A673 (cell line): ENCODE measurements at regions not wholly inside any gene's neighbourhood (a gene's known extent, or its start where the extent isn't known, plus 50 kb on each side); places are given as distances from the start of the nearest gene placed in this dataset.

Experiments
- BruUV-seq: library from RNA; stranded (reverse); fragments of 400-500 nt; replicated peaks from 2 replicates; lab custom pipeline; 2021; lab: Mats Ljungman, UMichigan
- CTCF ChIA-PET: fragments of 300-600 bp; sonication (Branson Sonifier 250); formaldehyde crosslinking; loops from one replicate; lab custom pipeline; 2022; ENCODE audit warnings: antibody characterized with exemption; lab: Charles Lee
- POLR2A ChIA-PET: fragments of 300-600 bp; sonication (Branson Sonifier 250); formaldehyde crosslinking; loops from one replicate; lab custom pipeline; 2022; ENCODE audit warnings: antibody characterized with exemption; ENCODE audit not compliant: low non-redundant PET; lab: Charles Lee
- DNase-seq: peaks from one replicate; pipeline ENCODE4 v3.0.0-alpha.2; 2015; ENCODE audit warnings: low spot score
- H3K27ac ChIP-seq: fragments of 200-600 bp; sonication (generic); 2 replicates; pipeline ENCODE4 v1.5.1; 2016; ENCODE audit warnings: mixed run types, low read depth, mild to moderate bottlenecking, mixed read lengths, antibody characterized with exemption, low read length; ENCODE audit not compliant: poor library complexity, severe bottlenecking
- H3K27me3 ChIP-seq: fragments of 200-600 bp; sonication (generic); replicated peaks from 2 replicates; pipeline ENCODE4 v1.6.1; 2017; ENCODE audit warnings: mixed run types, low read depth, mild to moderate bottlenecking, mixed read lengths, antibody characterized with exemption, low read length; ENCODE audit not compliant: insufficient read depth, poor library complexity
- H3K36me3 ChIP-seq: fragments of 200-600 bp; sonication (generic); 2 replicates; pipeline ENCODE4 v1.6.1; 2016; ENCODE audit warnings: mixed run types, mild to moderate bottlenecking, mixed read lengths, antibody characterized with exemption, low read length; ENCODE audit not compliant: insufficient read depth, poor library complexity, severe bottlenecking
- H3K4me1 ChIP-seq: fragments of 200-600 bp; sonication (generic); 2 replicates; pipeline ENCODE4 v1.6.1; 2017; ENCODE audit warnings: mixed run types, mild to moderate bottlenecking, mixed read lengths, antibody characterized with exemption, low read length; ENCODE audit not compliant: insufficient read depth, poor library complexity, severe bottlenecking
- H3K4me3 ChIP-seq: fragments of 200-600 bp; sonication (generic); 2 replicates; pipeline ENCODE4 v1.5.1; 2016; ENCODE audit warnings: low read depth, mixed run types, mild to moderate bottlenecking, mixed read lengths, low read length; ENCODE audit not compliant: poor library complexity, severe bottlenecking
- H3K9me3 ChIP-seq: fragments of 200-600 bp; sonication (generic); 2 replicates; pipeline ENCODE4 v1.6.1; 2016; ENCODE audit warnings: mixed run types, low read depth, mild to moderate bottlenecking, mixed read lengths, antibody characterized with exemption, low read length; ENCODE audit not compliant: poor library complexity, severe bottlenecking
- EZH2 ChIP-seq: fragments of 200-600 bp; sonication (generic); IDR thresholded peaks from 2 replicates; pipeline ENCODE4 v1.6.1; 2017; ENCODE audit warnings: borderline replicate concordance, low read depth, mild to moderate bottlenecking, mixed read lengths, antibody characterized with exemption, low read length; ENCODE audit not compliant: poor library complexity, severe bottlenecking
- intact Hi-C: fragments of 100-400 bp; cut with micrococcal nuclease; formaldehyde crosslinking; loops from one replicate; pipeline ENCODE4 v1.10.0; 2022; ENCODE audit not compliant: unreplicated experiment
- TF ChIP-seq, protein P1 (sequence below): fragments of 300-800, 200-600 bp; sonication (generic); conservative IDR thresholded peaks from 2 replicates; pipeline ENCODE4 v1.5.1; 2017; ENCODE audit warnings: low read depth, mild to moderate bottlenecking, antibody characterized with exemption, low read length, moderate library complexity, mixed read lengths

DNA sequence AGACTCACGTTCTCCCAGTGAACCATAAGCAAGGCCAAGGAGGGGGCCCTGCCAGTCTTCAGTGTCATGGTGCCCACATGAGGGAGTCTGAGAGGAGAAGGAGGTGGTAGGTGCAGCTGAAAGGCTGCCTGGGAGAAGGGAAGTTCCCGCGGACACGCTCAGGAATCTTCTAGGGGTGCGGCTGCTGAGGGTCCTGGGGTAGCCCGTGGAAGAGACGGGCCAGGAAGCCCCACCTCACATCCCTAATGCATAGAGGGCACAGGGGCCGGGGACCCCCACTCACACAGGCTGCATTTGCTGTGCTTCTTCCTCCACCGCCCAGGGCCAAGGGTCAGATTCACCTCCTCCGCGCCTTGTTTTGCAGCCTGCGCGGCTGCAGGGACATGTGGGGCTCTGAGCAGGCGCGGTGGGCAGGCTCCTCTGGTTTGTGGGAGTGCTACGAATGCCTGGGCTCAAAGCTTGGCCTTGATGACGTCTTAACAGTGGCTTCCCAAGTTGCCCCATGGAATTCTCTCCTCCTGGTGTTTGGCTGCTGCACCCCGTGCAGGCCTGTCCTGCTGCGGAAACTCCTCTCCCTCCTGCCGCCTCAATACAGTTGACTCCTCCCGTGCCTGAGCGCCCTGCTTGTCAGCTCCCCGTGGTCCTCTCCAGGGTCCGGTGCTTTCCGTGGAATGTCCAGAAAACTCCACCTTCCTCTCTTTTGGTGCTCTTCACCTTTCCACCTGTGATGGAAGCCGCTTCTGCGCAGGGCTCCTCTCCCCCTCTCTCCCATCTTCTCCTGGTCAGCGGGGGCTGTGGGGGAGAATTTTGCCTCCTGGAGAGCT, 95.7 kb downstream of the VAPA start:
- Histone ChIP-seq H3K4me3 (no peak overlapping the region), H3K27ac (no peak overlapping the region), H3K4me1 (peaks cover 14% of the 10 kb centered on the region), H3K27me3 (no peaks in the 10 kb centered on the region), H3K36me3 (no peaks in the 10 kb centered on the region), H3K9me3 (no peaks in the 10 kb centered on the region)
- no peak for DNase-seq
- ChIA-PET POLR2A (no interaction called here), CTCF (no interaction called here)
- TF ChIP-seq, protein P1, sequence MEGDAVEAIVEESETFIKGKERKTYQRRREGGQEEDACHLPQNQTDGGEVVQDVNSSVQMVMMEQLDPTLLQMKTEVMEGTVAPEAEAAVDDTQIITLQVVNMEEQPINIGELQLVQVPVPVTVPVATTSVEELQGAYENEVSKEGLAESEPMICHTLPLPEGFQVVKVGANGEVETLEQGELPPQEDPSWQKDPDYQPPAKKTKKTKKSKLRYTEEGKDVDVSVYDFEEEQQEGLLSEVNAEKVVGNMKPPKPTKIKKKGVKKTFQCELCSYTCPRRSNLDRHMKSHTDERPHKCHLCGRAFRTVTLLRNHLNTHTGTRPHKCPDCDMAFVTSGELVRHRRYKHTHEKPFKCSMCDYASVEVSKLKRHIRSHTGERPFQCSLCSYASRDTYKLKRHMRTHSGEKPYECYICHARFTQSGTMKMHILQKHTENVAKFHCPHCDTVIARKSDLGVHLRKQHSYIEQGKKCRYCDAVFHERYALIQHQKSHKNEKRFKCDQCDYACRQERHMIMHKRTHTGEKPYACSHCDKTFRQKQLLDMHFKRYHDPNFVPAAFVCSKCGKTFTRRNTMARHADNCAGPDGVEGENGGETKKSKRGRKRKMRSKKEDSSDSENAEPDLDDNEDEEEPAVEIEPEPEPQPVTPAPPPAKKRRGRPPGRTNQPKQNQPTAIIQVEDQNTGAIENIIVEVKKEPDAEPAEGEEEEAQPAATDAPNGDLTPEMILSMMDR = no peak
- TF ChIP-seq EZH2 = no peak
- intact Hi-C loops = no loop called here
- no TSS peak for BruUV-seq

DNA sequence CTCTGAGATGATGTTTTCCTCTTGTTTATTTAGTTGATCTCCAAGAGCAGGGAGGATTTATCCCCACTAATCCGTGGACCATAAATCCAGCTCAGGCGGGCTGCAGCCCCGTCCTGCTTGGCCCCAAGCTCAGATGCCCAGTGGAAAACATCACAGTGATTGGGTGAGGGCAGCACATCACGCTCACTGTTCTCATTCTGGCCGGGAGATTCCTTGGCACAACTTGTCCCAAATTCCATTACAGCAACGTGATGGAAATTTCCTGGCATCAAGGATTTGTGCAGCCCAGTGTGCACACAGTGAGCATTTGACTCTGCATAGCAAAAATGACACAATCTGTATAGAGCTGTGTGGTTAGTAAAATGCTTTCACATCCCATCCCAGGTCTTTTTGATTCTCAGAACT, 96.8 kb downstream of the VAPA start:
- POLR2A ChIA-PET = no interaction called here
- BruUV-seq = no TSS peak
- no peaks in the 10 kb centered on the region for H3K9me3 ChIP-seq
- no peaks in the 10 kb centered on the region for H3K36me3 ChIP-seq
- intact Hi-C loops = no loop called here
- peaks cover 14% of the 10 kb centered on the region for H3K4me1 ChIP-seq
- no peak overlapping the region for H3K27ac ChIP-seq
- CTCF ChIA-PET = no interaction called here
- H3K27me3 ChIP-seq = no peaks in the 10 kb centered on the region
- TF ChIP-seq, protein P1 = no peak
- TF ChIP-seq EZH2 = no peak
- no peak for DNase-seq
- no peak overlapping the region for H3K4me3 ChIP-seq

DNA sequence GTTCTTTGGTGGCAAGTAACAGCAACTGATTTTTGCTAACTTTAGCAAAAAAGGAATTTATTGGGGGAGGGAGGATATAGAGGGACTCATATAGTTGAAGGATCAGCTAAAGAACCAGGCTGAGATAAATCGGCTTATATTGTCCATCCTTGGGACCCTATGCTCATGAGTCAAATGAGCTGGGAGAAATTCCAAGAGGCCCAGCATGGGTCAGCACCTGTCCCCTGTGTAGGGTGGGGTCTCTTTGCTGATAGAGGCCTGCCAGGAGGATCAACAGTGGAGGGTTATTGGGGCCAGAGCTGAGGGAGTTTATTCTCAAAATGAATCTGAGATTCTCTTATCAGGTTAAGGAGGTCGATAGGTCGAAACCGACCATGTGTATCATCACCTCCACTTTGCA, 97.2 kb downstream of the VAPA start:
- intact Hi-C loops = no loop called here
- ChIA-PET CTCF (no interaction called here), POLR2A (no interaction called here)
- TF ChIP-seq, protein P1 = no peak
- no peak for TF ChIP-seq EZH2
- no peak overlapping the region for H3K4me3 ChIP-seq
- H3K27me3 ChIP-seq = no peaks in the 10 kb centered on the region
- DNase-seq = no peak
- no TSS peak for BruUV-seq
- H3K36me3 ChIP-seq = no peaks in the 10 kb centered on the region
- peaks cover 17% of the 10 kb centered on the region for H3K4me1 ChIP-seq
- no peaks in the 10 kb centered on the region for H3K9me3 ChIP-seq
- H3K27ac ChIP-seq = no peak overlapping the region
